ENCODE measurements at regions not wholly inside any gene's neighbourhood (a gene's known extent, or its start where the extent isn't known, plus 50 kb on each side); places are given as distances from the start of the nearest gene placed in this dataset.

DNA sequence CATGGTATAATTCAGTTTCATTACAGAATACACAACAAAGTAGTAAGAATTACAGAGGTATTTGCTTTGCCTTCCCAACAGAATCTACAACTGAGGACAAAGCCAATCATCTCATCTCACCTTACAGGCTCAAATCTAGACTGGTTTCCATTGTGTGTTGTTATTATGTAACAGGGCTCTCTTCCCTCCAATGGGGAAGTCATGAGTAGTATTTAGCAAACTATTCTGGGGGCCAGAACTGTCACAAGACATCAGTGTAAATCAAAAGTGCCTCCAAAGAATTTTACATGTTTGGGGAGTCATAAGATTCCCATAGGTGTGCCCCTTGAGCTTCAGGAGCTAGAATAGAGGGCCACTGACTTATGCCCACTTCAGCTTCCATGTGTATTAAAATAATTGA lies 187.0 kb upstream of the EDNRB start:
- TF ChIP-seq CTCF (conservative IDR thresholded peaks at IDR 0.05; ENCODE audit: low read depth, low read length) (no peak), EZH2 (IDR thresholded peaks at IDR 0.05; ENCODE audit: borderline replicate concordance, low read depth, low read length, poor library complexity, severe bottlenecking) (no peak)
